ENCODE measurements at regions not wholly inside any gene's neighbourhood (a gene's known extent, or its start where the extent isn't known, plus 50 kb on each side); places are given as distances from the start of the nearest gene placed in this dataset.

GRCh38 chr13:107734891-107735625, 480.3 kb downstream of the LIG4 start:
- no peak for DNase-seq

GRCh38 chr13:107733276-107733675, 482.1 kb downstream of the LIG4 start:
- no peak for DNase-seq

GRCh38 chr13:107730813-107731212, 484.5 kb downstream of the LIG4 start:
- no peak for DNase-seq

- no peak for DNase-seq
Observed at GRCh38 chr13:107721125-107721869, 494.0 kb downstream of the LIG4 start.

GRCh38 chr13:107716741-107717140, 498.6 kb downstream of the LIG4 start:
- no peak for DNase-seq

GRCh38 chr13:107716241-107716640, 499.1 kb downstream of the LIG4 start:
- DNase-seq, result no peak

GRCh38 chr13:107715496-107715895, 499.8 kb downstream of the LIG4 start:
- no peak for DNase-seq

- no peak for DNase-seq
Observed at GRCh38 chr13:107713314-107713713, 502.0 kb downstream of the LIG4 start.

- DNase-seq, result no peak
Observed at GRCh38 chr13:107712145-107712860, 503.0 kb downstream of the LIG4 start.

GRCh38 chr13:107690181-107690580, 525.2 kb downstream of the LIG4 start:
- DNase-seq, result no peak

- DNase-seq, result no peak
Observed at GRCh38 chr13:107685876-107686275, 529.5 kb downstream of the LIG4 start.

GRCh38 chr13:107681600-107681999, 533.7 kb downstream of the LIG4 start:
- no peak for DNase-seq

- no peak for DNase-seq
Observed at GRCh38 chr13:107680115-107680514, 535.2 kb downstream of the LIG4 start.

GRCh38 chr13:107678075-107678689, 537.2 kb downstream of the LIG4 start:
- no peak for DNase-seq

- DNase-seq, result no peak
Observed at GRCh38 chr13:107675847-107676550, 539.3 kb downstream of the LIG4 start.

- no peak for DNase-seq
Observed at GRCh38 chr13:107669391-107669993, 545.8 kb downstream of the LIG4 start.

- DNase-seq, result no peak
Observed at GRCh38 chr13:107665926-107666458, 549.3 kb downstream of the LIG4 start.

GRCh38 chr13:107650081-107650701, 565.1 kb downstream of the LIG4 start:
- no peak for DNase-seq

- DNase-seq, result no peak
Observed at GRCh38 chr13:107649079-107649478, 566.3 kb downstream of the LIG4 start.

GRCh38 chr13:107644136-107644535, 571.2 kb downstream of the LIG4 start:
- DNase-seq, result no peak

- DNase-seq, result no peak
Observed at GRCh38 chr13:107643615-107644014, 571.7 kb downstream of the LIG4 start.
